OCI-LY3 (cell line): ENCODE measurements at regions not wholly inside any gene's neighbourhood (a gene's known extent, or its start where the extent isn't known, plus 50 kb on each side); places are given as distances from the start of the nearest gene placed in this dataset.

Experiments
- H2AFZ ChIP-seq: fragments of 200-600, 300-600 bp; shearing (Covaris generic); 2 replicates; pipeline ENCODE4 v1.6.0; 2014; ENCODE audit warnings: antibody characterized with exemption, low read depth, low read length
- H3K27ac ChIP-seq: fragments of 200-600, 300-600 bp; sonication (generic); 2 replicates; pipeline ENCODE4 v1.5.1; 2014; ENCODE audit warnings: mild to moderate bottlenecking, low read length, moderate library complexity, mixed read lengths
- H3K27me3 ChIP-seq: fragments of 200-600, 300-600 bp; sonication (generic); 2 replicates; pipeline ENCODE4 v1.6.1; 2014; ENCODE audit warnings: low read depth, low read length, mixed read lengths
- H3K36me3 ChIP-seq: fragments of 200-600, 300-600 bp; sonication (generic); replicated peaks from 2 replicates; pipeline ENCODE3; 2014; ENCODE audit warnings: low read depth, low read length, mixed read lengths
- H3K4me1 ChIP-seq: fragments of 300-600, 200-600 bp; sonication (generic); 2 replicates; pipeline ENCODE4 v1.6.1; 2014; ENCODE audit warnings: low read length, mixed read lengths
- H3K4me2 ChIP-seq: fragments of 200-600, 300-600 bp; sonication (generic); 2 replicates; pipeline ENCODE4 v1.6.1; 2014; ENCODE audit warnings: low read length, mixed read lengths
- H3K4me3 ChIP-seq: fragments of 300-600, 200-600 bp; sonication (generic); 2 replicates; pipeline ENCODE4 v1.5.1; 2014; ENCODE audit warnings: antibody characterized with exemption, mild to moderate bottlenecking, low read length, moderate library complexity
- H3K79me2 ChIP-seq: fragments of 300-600, 200-600 bp; shearing (Covaris generic); 2 replicates; pipeline ENCODE4 v1.6.1; 2014; ENCODE audit warnings: mild to moderate bottlenecking, low read length, mixed read lengths
- H3K9ac ChIP-seq: fragments of 300-600, 200-600 bp; shearing (Covaris generic); 2 replicates; pipeline ENCODE4 v1.6.0; 2014; ENCODE audit warnings: mild to moderate bottlenecking, low read length, moderate library complexity
- H3K9me3 ChIP-seq: fragments of 200-600, 300-600 bp; shearing (Covaris generic); 2 replicates; pipeline ENCODE4 v1.6.1; 2014; ENCODE audit warnings: low read length, mixed read lengths; ENCODE audit not compliant: insufficient read depth
- H4K20me1 ChIP-seq: fragments of 200-600, 300-600 bp; sonication (generic); 2 replicates; pipeline ENCODE4 v1.6.1; 2016; ENCODE audit warnings: low read length, mixed read lengths; ENCODE audit not compliant: insufficient read depth
- CTCF ChIP-seq: fragments of 200-600, 300-600 bp; sonication (generic); IDR thresholded peaks from 2 replicates; pipeline ENCODE4 v1.5.1; 2014; ENCODE audit warnings: antibody characterized with exemption, low read length, low read depth
- EZH2phosphoT487 ChIP-seq: fragments of 200-600 bp; shearing (Covaris generic); IDR thresholded peaks from 2 replicates; pipeline ENCODE4 v1.6.1; 2018; ENCODE audit warnings: antibody characterized with exemption, mixed run types, low read depth

DNA sequence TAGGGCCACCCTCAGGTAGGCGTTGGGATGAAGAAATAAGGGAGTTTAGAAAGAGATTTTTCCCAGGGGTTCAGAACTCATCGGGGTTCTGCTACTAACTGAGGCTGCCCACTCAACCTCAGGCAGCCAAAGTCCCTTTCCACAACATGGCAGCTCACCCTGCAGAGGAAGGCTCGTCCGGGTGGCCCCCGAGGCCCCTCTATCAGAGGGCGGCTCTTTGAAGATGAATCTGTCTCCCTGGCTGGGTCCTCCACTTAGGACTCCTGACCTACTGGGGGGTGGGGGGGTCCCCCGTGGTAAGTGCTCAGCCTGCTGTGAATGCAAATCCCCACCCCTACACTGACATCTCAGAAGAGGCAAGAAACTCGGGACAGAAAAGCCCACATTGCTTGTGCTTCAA is 182.9 kb downstream of the SOD2 start:
- Histone ChIP-seq H3K4me2 (no peak overlapping the region), H4K20me1 (no peaks in the 10 kb centered on the region), H3K4me3 (no peak overlapping the region), H3K27ac (no peak overlapping the region), H2AFZ (no peak overlapping the region), H3K9me3 (no peaks in the 10 kb centered on the region), H3K27me3 (peaks cover under 1% of the 10 kb centered on the region; the same call in 1 of the 2 replicates), H3K36me3 (no peaks in the 10 kb centered on the region), H3K4me1 (no peaks in the 10 kb centered on the region), H3K9ac (no peak overlapping the region), H3K79me2 (no peaks in the 10 kb centered on the region)
- no peak for TF ChIP-seq EZH2phosphoT487
- no peak for TF ChIP-seq CTCF

- Histone ChIP-seq H3K27me3 (no peaks in the 10 kb centered on the region; the same call in 1 of the 2 replicates), H3K4me2 (no peak overlapping the region), H3K9me3 (no peaks in the 10 kb centered on the region), H2AFZ (no peak overlapping the region), H3K27ac (no peak overlapping the region), H3K79me2 (no peaks in the 10 kb centered on the region), H4K20me1 (no peaks in the 10 kb centered on the region), H3K4me1 (no peaks in the 10 kb centered on the region), H3K36me3 (no peaks in the 10 kb centered on the region), H3K9ac (no peak overlapping the region), H3K4me3 (no peak overlapping the region)
- TF ChIP-seq CTCF: no peak
- no peak for TF ChIP-seq EZH2phosphoT487
These were observed 184.1 kb downstream of the SOD2 start for GRCh38 chr6:159508931-159509330.

- Histone ChIP-seq H3K36me3 (no peaks in the 10 kb centered on the region), H3K9ac (no peak overlapping the region), H3K4me2 (no peak overlapping the region), H3K4me1 (no peaks in the 10 kb centered on the region), H3K4me3 (no peak overlapping the region), H3K9me3 (no peaks in the 10 kb centered on the region), H3K27ac (no peak overlapping the region), H3K79me2 (no peaks in the 10 kb centered on the region), H3K27me3 (no peaks in the 10 kb centered on the region), H2AFZ (no peak overlapping the region), H4K20me1 (no peaks in the 10 kb centered on the region)
- TF ChIP-seq EZH2phosphoT487 (no peak), CTCF (no peak)
These were observed 187.0 kb downstream of the SOD2 start for GRCh38 chr6:159506048-159506447.

GRCh38 chr6:159505140-159505922 is 187.7 kb downstream of the SOD2 start:
- H3K27ac ChIP-seq: no peak overlapping the region
- H3K36me3 ChIP-seq: no peaks in the 10 kb centered on the region
- H4K20me1 ChIP-seq: no peaks in the 10 kb centered on the region
- no peak overlapping the region for H3K9ac ChIP-seq
- H3K79me2 ChIP-seq: no peaks in the 10 kb centered on the region
- TF ChIP-seq CTCF (no peak), EZH2phosphoT487 (no peak)
- H3K4me1 ChIP-seq: no peaks in the 10 kb centered on the region
- no peak overlapping the region for H3K4me2 ChIP-seq
- no peaks in the 10 kb centered on the region for H3K27me3 ChIP-seq
- H2AFZ ChIP-seq: no peak overlapping the region
- no peaks in the 10 kb centered on the region for H3K9me3 ChIP-seq
- H3K4me3 ChIP-seq: no peak overlapping the region
